ENCODE measurements at regions not wholly inside any gene's neighbourhood (a gene's known extent, or its start where the extent isn't known, plus 50 kb on each side); places are given as distances from the start of the nearest gene placed in this dataset.
A peak's percentile ranks its signal among the peaks of the same experiment; 100 is the strongest.

DNA sequence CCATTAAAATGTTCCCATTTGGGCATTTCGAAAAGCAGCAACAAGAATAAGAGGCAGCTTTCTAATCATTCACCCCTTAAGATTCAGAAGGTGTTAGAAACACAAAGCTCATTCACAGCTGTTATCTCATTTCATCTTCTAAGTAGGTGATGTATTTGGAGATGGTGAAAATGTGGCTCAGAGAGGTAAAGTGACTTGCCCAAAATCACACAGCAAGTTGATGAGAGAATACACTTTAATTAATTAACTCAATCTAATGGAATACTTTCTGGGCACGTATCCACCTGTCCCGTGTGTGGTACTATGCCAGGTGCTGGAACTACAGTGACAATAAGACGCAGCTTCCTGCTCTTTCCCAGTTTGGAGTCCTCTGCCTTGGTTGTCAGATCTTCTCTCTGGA lies 147.4 kb upstream of the LRFN2 start:
- Histone ChIP-seq H2BK120ac (replicated peaks; ENCODE audit: low read depth, low read length) (no peak overlapping the region), H3K79me2 (ENCODE audit: control insufficient read depth in 1 of 2, insufficient read depth in 2 of 2, low read length in 2 of 2) (no peaks in the 10 kb centered on the region), H3K36me3 (ENCODE audit: control insufficient read depth in 2 of 4, insufficient read depth in 4 of 4, low read length in 3 of 4) (no peaks in the 10 kb centered on the region), H3K14ac (ENCODE audit: insufficient read length) (no peak overlapping the region), H3K23me2 (ENCODE audit: low read depth, low read length) (no peaks in the 10 kb centered on the region; the same call in 1 of the 2 replicates), H3K9me3 (ENCODE audit: insufficient read depth in 2 of 2, low read depth in 1 of 2, low read length in 1 of 2) (no peaks in the 10 kb centered on the region), H3K79me1 (ENCODE audit: low read depth, low read length) (no peaks in the 10 kb centered on the region), H4K20me1 (replicated peaks in 1 of 2; ENCODE audit: control insufficient read depth in 1 of 2, insufficient read depth in 2 of 2, low read length in 2 of 2) (no peaks in the 10 kb centered on the region), H4K91ac (replicated peaks; ENCODE audit: insufficient read length, low read length) (no peak overlapping the region), H3K56ac (replicated peaks; ENCODE audit: insufficient read length, low read depth, low read length) (no peak overlapping the region), H3K4ac (replicated peaks; ENCODE audit: insufficient read length, low read depth, low read length) (no peak overlapping the region), H3K9ac (replicated peaks in 1 of 4; ENCODE audit: extremely low read depth in 1 of 4, low read depth in 3 of 4, low read length in 3 of 4) (no peak overlapping the region), H3K27ac (ENCODE audit: low read depth, low read length) (no peak overlapping the region), H2BK12ac (ENCODE audit: low read depth, low read length) (no peak overlapping the region), H3K23ac (ENCODE audit: insufficient read length) (no peak overlapping the region), H3K18ac (ENCODE audit: extremely low read depth, low read length) (no peak overlapping the region), H3K4me2 (ENCODE audit: insufficient read depth in 1 of 2, low read depth in 2 of 2, low read length in 2 of 2) (no peak overlapping the region), H2AK5ac (ENCODE audit: low read depth, low read length) (no peak overlapping the region), H4K5ac (ENCODE audit: insufficient read length, low read depth, low read length) (no peak overlapping the region), H3K27me3 (replicated peaks in 1 of 4; ENCODE audit: control insufficient read depth in 3 of 4, extremely low read depth in 1 of 4, insufficient read depth in 3 of 4, low read length in 3 of 4) (0 out of 7 replicates have a peak, but pooled peaks cover 0 to 4% (median 0%) of the 10 kb centered on the region in 4 experiments), H2BK20ac (ENCODE audit: low read length) (no peak overlapping the region), H3K4me3 (ENCODE audit: extremely low read depth in 1 of 4, insufficient read depth in 2 of 4, low read depth in 3 of 4, low read length in 4 of 4) (no peak overlapping the region), H3K4me1 (replicated peaks in 1 of 4; ENCODE audit: control insufficient read depth in 3 of 4, insufficient read depth in 4 of 4, low read length in 3 of 4) (peaks cover 0 to 6% (median 3%) of the 10 kb centered on the region in 4 experiments; a peak in 6 of 7 replicates), H2BK15ac (ENCODE audit: low read length) (no peak overlapping the region), H2BK5ac (ENCODE audit: low read depth, low read length) (no peak overlapping the region), H2AFZ (ENCODE audit: low read length) (no peak overlapping the region), H4K8ac (ENCODE audit: extremely low read depth, insufficient read depth, low read length) (no peak overlapping the region)
- WGBS, 2 experiments (ENCODE audit: extremely low coverage in 1 of 2, insufficient coverage in 1 of 2, insufficient read length in 1 of 2, insufficient replicate concordance in 2 of 2, low coverage in 1 of 2, low lambda C conversion rate in 2 of 2, missing lambda C conversion rate in 1 of 2): 91% methylated on average over 4 of the region's 4 CpGs; no CpG with 5 or more reads in 1 of the 2 experiments
- CTCF ChIA-PET (ENCODE audit: partially characterized antibody): interaction anchor here (1.1 to 2.9 kb wide), 2 partner anchors 19 to 21 kb away, joined by 3 to 17 read pairs; no protein-coding TSS in a partner anchor
- DNase-seq (ENCODE audit: low read depth in 1 of 2, low spot score in 2 of 2): no peak
- TF ChIP-seq SIN3A (conservative IDR thresholded peaks at IDR 0.05 in 1 of 2, IDR thresholded peaks at IDR 0.05 in 1 of 2; ENCODE audit: low read depth in 1 of 2, low read length in 2 of 2) (no peak), KDM1A (IDR thresholded peaks at IDR 0.05; ENCODE audit: borderline replicate concordance, low read length) (0 out of 2 replicates have a peak, but pooled peaks have one; percentile 29)
- TF ChIP-seq, protein P1, sequence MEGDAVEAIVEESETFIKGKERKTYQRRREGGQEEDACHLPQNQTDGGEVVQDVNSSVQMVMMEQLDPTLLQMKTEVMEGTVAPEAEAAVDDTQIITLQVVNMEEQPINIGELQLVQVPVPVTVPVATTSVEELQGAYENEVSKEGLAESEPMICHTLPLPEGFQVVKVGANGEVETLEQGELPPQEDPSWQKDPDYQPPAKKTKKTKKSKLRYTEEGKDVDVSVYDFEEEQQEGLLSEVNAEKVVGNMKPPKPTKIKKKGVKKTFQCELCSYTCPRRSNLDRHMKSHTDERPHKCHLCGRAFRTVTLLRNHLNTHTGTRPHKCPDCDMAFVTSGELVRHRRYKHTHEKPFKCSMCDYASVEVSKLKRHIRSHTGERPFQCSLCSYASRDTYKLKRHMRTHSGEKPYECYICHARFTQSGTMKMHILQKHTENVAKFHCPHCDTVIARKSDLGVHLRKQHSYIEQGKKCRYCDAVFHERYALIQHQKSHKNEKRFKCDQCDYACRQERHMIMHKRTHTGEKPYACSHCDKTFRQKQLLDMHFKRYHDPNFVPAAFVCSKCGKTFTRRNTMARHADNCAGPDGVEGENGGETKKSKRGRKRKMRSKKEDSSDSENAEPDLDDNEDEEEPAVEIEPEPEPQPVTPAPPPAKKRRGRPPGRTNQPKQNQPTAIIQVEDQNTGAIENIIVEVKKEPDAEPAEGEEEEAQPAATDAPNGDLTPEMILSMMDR (IDR thresholded peaks at IDR 0.05; ENCODE audit: control extremely low read depth in 1 of 3, insufficient read depth in 1 of 3, low read depth in 1 of 3, low read length in 3 of 3): no peak
- POLR2A ChIA-PET (ENCODE audit: partially characterized antibody): interaction anchor here (1.2 kb wide), 1 partner anchor 10 kb away, joined by 4 read pairs; no protein-coding TSS in a partner anchor
- no peak for FAIRE-seq
